AG04449 (cell line): ENCODE measurements at regions not wholly inside any gene's neighbourhood (a gene's known extent, or its start where the extent isn't known, plus 50 kb on each side); places are given as distances from the start of the nearest gene placed in this dataset.

Source experiments
- CTCF ChIA-PET: fragments of 350-600 bp; formaldehyde crosslinking; extraction: SDS; loops from one replicate; lab custom pipeline; 2021; ENCODE audit warnings: antibody characterized with exemption; lab: Yijun Ruan, JAX
- POLR2A ChIA-PET: fragments of 400-600, 350-600 bp; formaldehyde crosslinking; extraction: SDS; loops from one replicate; lab custom pipeline; 2020; ENCODE audit warnings: antibody characterized with exemption, inconsistent platforms; lab: Yijun Ruan, JAX
- DNase-seq: peaks from one replicate; pipeline ENCODE4 v3.0.0-alpha.2; 2010; ENCODE audit warnings: low read depth, low spot score
- H3K4me3 ChIP-seq: 2 replicates; pipeline ENCODE4 v1.5.1; 2011; ENCODE audit warnings: low read depth, mild to moderate bottlenecking, control low read depth, low read length
- TF ChIP-seq, protein P1 (sequence below): IDR thresholded peaks from one replicate; pipeline ENCODE4 v1.5.1; 2011; ENCODE audit warnings: mild to moderate bottlenecking, moderate library complexity, low read length, control low read depth, inconsistent platforms; ENCODE audit not compliant: insufficient read depth; ENCODE audit errors: missing control alignments

- H3K4me3 ChIP-seq: no peak overlapping the region
- no peak for DNase-seq
- POLR2A ChIA-PET: interaction anchor here (1.0 kb wide), 2 partner anchors 68 to 594 kb away, joined by 3 to 4 read pairs; partner anchors contain the start of genes ITFG1 and PHKB
Measured at GRCh38 chr16:48054881-48055601, 100.8 kb downstream of the ABCC12 start.

DNA sequence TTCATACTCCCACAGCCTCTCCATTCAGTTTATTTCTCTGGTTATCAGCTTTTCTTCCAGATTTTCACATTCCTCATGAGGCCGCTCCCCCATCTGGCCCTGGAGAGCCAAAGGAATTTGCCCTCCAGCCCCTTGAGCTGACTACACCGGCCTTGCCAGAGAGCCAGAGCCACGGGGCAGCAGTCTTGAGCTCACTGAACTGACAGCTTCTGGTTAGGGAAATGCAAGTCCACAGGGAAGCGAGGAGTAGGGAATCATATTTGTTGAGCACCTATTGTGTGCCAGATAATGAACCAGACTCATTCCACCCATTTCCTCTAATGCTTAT lies 102.4 kb downstream of the ABCC12 start:
- H3K4me3 ChIP-seq: no peak overlapping the region
- ChIA-PET CTCF (interaction anchor here (1.1 to 4.8 kb wide), 9 partner anchors 9 to 910 kb away, joined by 3 to 31 read pairs (median 4); partner anchors contain the start of genes ITFG1, NETO2 and PHKB), POLR2A (no interaction called here)
- TF ChIP-seq, protein P1, sequence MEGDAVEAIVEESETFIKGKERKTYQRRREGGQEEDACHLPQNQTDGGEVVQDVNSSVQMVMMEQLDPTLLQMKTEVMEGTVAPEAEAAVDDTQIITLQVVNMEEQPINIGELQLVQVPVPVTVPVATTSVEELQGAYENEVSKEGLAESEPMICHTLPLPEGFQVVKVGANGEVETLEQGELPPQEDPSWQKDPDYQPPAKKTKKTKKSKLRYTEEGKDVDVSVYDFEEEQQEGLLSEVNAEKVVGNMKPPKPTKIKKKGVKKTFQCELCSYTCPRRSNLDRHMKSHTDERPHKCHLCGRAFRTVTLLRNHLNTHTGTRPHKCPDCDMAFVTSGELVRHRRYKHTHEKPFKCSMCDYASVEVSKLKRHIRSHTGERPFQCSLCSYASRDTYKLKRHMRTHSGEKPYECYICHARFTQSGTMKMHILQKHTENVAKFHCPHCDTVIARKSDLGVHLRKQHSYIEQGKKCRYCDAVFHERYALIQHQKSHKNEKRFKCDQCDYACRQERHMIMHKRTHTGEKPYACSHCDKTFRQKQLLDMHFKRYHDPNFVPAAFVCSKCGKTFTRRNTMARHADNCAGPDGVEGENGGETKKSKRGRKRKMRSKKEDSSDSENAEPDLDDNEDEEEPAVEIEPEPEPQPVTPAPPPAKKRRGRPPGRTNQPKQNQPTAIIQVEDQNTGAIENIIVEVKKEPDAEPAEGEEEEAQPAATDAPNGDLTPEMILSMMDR: no peak
- DNase-seq: no peak

More at GRCh38 chr16:48054881-48055601, 100.8 kb downstream of the ABCC12 start:
- CTCF ChIA-PET: interaction anchor here (0.7 to 4.8 kb wide), 34 partner anchors 9 to 913 kb away, joined by 3 to 31 read pairs (median 4); no protein-coding TSS in a partner anchor
- TF ChIP-seq, protein P1: peak; percentile 91

- ChIA-PET CTCF (interaction anchor here (0.8 to 4.8 kb wide), 9 partner anchors 9 to 909 kb away, joined by 3 to 31 read pairs (median 3); partner anchors contain the start of genes ITFG1, NETO2 and PHKB), POLR2A (no interaction called here)
- no peak for DNase-seq
- no peak overlapping the region for H3K4me3 ChIP-seq
- TF ChIP-seq, protein P1: no peak
Measured at GRCh38 chr16:48052731-48053417, 102.9 kb downstream of the ABCC12 start.

GRCh38 chr16:48050871-48051270 lies 104.9 kb downstream of the ABCC12 start:
- TF ChIP-seq, protein P1: no peak
- ChIA-PET POLR2A (no interaction called here), CTCF (interaction anchor here (1.3 kb wide), 1 partner anchor 11 kb away, joined by 3 read pairs; no protein-coding TSS in a partner anchor)
- no peak overlapping the region for H3K4me3 ChIP-seq
- no peak for DNase-seq

DNA sequence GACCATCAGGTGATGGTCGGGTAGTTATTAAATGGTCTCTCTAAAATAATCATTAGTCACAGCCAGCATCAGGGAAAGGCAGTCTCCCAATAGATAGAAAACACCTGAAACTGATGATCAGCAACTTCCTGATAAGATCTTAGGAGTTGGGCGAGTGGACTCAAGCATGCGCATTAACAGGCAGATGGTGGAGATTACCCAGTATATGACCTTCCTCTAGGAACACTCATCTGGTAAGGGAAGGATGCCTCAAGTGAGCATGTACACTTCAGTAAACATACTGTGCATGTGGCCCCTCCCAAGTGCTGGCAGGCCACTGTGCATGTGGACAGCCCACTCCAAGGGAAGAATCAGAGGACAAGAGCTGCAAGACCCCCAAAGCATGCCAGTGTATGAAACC lies 105.9 kb downstream of the ABCC12 start:
- DNase-seq: no peak
- TF ChIP-seq, protein P1: no peak
- ChIA-PET CTCF (interaction anchor here (1.3 kb wide), 1 partner anchor 12 kb away, joined by 3 read pairs; no protein-coding TSS in a partner anchor), POLR2A (no interaction called here)
- no peak overlapping the region for H3K4me3 ChIP-seq

DNA sequence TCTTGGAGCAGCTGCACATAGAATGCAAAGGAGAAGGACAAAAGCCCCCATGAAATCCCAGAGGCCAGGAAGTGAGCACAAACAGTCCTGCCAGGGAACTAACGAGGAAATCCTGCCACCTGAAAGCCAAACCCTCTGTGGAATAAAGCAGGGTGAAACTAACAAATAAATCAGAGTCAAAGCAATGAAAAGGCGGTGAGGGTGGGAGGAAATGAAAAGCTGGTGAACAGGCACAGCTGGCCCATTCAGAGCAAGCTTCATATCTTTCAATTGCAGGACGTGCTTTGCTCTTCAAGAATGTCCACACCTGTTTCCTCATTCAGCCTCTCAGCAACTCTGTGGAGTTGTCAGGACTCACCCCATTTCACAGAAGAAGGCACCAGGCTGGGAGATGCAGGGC lies 108.1 kb downstream of the ABCC12 start:
- CTCF ChIA-PET: no interaction called here

More for the DNA sequence above, 108.1 kb downstream of the ABCC12 start:
- DNase-seq: no peak
- TF ChIP-seq, protein P1: no peak
- H3K4me3 ChIP-seq: no peak overlapping the region
- POLR2A ChIA-PET: no interaction called here
